Cardiac muscle cell (in vitro differentiated cells and primary cell): ENCODE measurements at regions not wholly inside any gene's neighbourhood (a gene's known extent, or its start where the extent isn't known, plus 50 kb on each side); places are given as distances from the start of the nearest gene placed in this dataset.
A peak's percentile ranks its signal among the peaks of the same experiment; 100 is the strongest.
"Not testable (repeated sequence)": the region's sequence is repeated elsewhere in the genome, so short reads cannot be mapped to it uniquely, and the experiment has no call there.

Source experiments
- DNase-seq, 2 donors: peaks; one replicate each; pipeline versions ENCODE4 v3.0.0 to v3.0.0-alpha.2; 2010 to 2017; ENCODE audit warnings: low read depth in 1 of 2, low spot score in 1 of 2
- H3K27ac ChIP-seq: fragments of 200-600 bp; sonication (generic); 2 replicates; pipeline ENCODE4 v1.5.1; 2016
- H3K27me3 ChIP-seq: fragments of 200-600 bp; sonication (generic); 2 replicates; pipeline ENCODE4 v1.6.0; 2016; ENCODE audit warnings: control low read depth
- H3K36me3 ChIP-seq: fragments of 200-600 bp; sonication (generic); 2 replicates; pipeline ENCODE4 v1.5.1; 2016; ENCODE audit warnings: control low read depth
- H3K4me1 ChIP-seq: fragments of 200-600 bp; sonication (generic); 2 replicates; pipeline ENCODE4 v1.8.1; 2017; ENCODE audit warnings: low read depth, mild to moderate bottlenecking, mixed run types
- H3K4me3 ChIP-seq: fragments of 200-600 bp; sonication (generic); 2 replicates; pipeline ENCODE4 v1.5.1; 2016; ENCODE audit warnings: mild to moderate bottlenecking
- H3K9me3 ChIP-seq: fragments of 200-600 bp; sonication (generic); 2 replicates; pipeline ENCODE4 v1.5.1; 2017; ENCODE audit warnings: low read depth, mild to moderate bottlenecking, control low read depth
- CTCF ChIP-seq: IDR thresholded peaks from 2 replicates; pipeline ENCODE4 v1.5.1; 2012; ENCODE audit warnings: low read depth, mild to moderate bottlenecking, low read length

- no peak for TF ChIP-seq CTCF
- Histone ChIP-seq H3K9me3 (no peaks in the 10 kb centered on the region), H3K27ac (no peak overlapping the region), H3K4me3 (no peak overlapping the region), H3K4me1 (peaks cover 5% of the 10 kb centered on the region), H3K27me3 (no peaks in the 10 kb centered on the region), H3K36me3 (no peaks in the 10 kb centered on the region)
- no peak for DNase-seq
These were observed 171.7 kb downstream of the LAT start for GRCh38 chr16:29156511-29156910.

GRCh38 chr16:29155866-29156200 is 171.0 kb downstream of the LAT start:
- not testable (repeated sequence) for H3K4me1 ChIP-seq, H3K9me3 ChIP-seq, H3K36me3 ChIP-seq, DNase-seq, H3K27ac ChIP-seq, H3K4me3 ChIP-seq, H3K27me3 ChIP-seq

- H3K27me3 ChIP-seq, H3K4me1 ChIP-seq, H3K9me3 ChIP-seq, H3K4me3 ChIP-seq, H3K36me3 ChIP-seq, DNase-seq, H3K27ac ChIP-seq: not testable (repeated sequence)
These were observed 170.4 kb downstream of the LAT start for GRCh38 chr16:29155131-29155865.

- Histone ChIP-seq H3K27me3 (no peaks in the 10 kb centered on the region), H3K9me3 (no peaks in the 10 kb centered on the region), H3K27ac (no peak overlapping the region), H3K4me1 (peaks cover 5% of the 10 kb centered on the region), H3K4me3 (no peak overlapping the region), H3K36me3 (no peaks in the 10 kb centered on the region)
- no peak for TF ChIP-seq CTCF
- peak in 1 of 2 donors; percentile 38 for DNase-seq
These were observed 169.8 kb downstream of the LAT start for GRCh38 chr16:29154676-29155121.

- Histone ChIP-seq H3K9me3 (no peaks in the 10 kb centered on the region), H3K27me3 (no peaks in the 10 kb centered on the region), H3K4me1 (peaks cover 5% of the 10 kb centered on the region), H3K27ac (no peak overlapping the region), H3K4me3 (no peak overlapping the region), H3K36me3 (no peaks in the 10 kb centered on the region)
- no peak for DNase-seq
- TF ChIP-seq CTCF = no peak
These were observed 169.2 kb downstream of the LAT start for GRCh38 chr16:29154088-29154487.

- not testable (repeated sequence) for H3K4me3 ChIP-seq, DNase-seq, H3K27ac ChIP-seq, H3K36me3 ChIP-seq, H3K27me3 ChIP-seq, H3K4me1 ChIP-seq, H3K9me3 ChIP-seq
These were observed 168.5 kb downstream of the LAT start for GRCh38 chr16:29153307-29153706.

GRCh38 chr16:29152544-29153031 is 167.7 kb downstream of the LAT start:
- not testable (repeated sequence) for H3K9me3 ChIP-seq, H3K4me3 ChIP-seq, H3K36me3 ChIP-seq, H3K4me1 ChIP-seq, H3K27ac ChIP-seq, H3K27me3 ChIP-seq
- DNase-seq = peak in 1 of 2 donors; percentile 57
